Endothelial cell (in vitro differentiated cells): ENCODE measurements at regions not wholly inside any gene's neighbourhood (a gene's known extent, or its start where the extent isn't known, plus 50 kb on each side); places are given as distances from the start of the nearest gene placed in this dataset.

Experiments
- DNase-seq: peaks from one replicate; pipeline ENCODE4 v3.0.0; 2021; ENCODE audit warnings: low spot score
- H3K27ac Mint-ChIP-seq: one replicate; pipeline ENCODE4 v1.8.0; 2021; ENCODE audit warnings: mixed read lengths, inconsistent platforms; ENCODE audit not compliant: unreplicated experiment
- H3K27me3 Mint-ChIP-seq: one replicate; pipeline ENCODE4 v1.8.0; 2021; ENCODE audit warnings: mild to moderate bottlenecking, moderate library complexity, mixed read lengths, inconsistent platforms; ENCODE audit not compliant: unreplicated experiment
- H3K36me3 Mint-ChIP-seq: one replicate; pipeline ENCODE4 v1.8.0; 2021; ENCODE audit warnings: mild to moderate bottlenecking, low read depth, mixed read lengths, inconsistent platforms; ENCODE audit not compliant: unreplicated experiment
- H3K4me1 Mint-ChIP-seq: one replicate; pipeline ENCODE4 v1.8.0; 2021; ENCODE audit warnings: mild to moderate bottlenecking, mixed read lengths, inconsistent platforms; ENCODE audit not compliant: unreplicated experiment
- H3K4me3 Mint-ChIP-seq: one replicate; pipeline ENCODE4 v1.8.0; 2021; ENCODE audit warnings: mild to moderate bottlenecking, mixed read lengths, inconsistent platforms; ENCODE audit not compliant: unreplicated experiment
- H3K9me3 Mint-ChIP-seq: one replicate; pipeline ENCODE4 v1.8.0; 2021; ENCODE audit warnings: mixed read lengths, inconsistent platforms; ENCODE audit not compliant: unreplicated experiment
- TF ChIP-seq, protein P1 (sequence below): fragments of 200-600 bp; sonication (generic); IDR thresholded peaks from one replicate; pipeline ENCODE4 v1.5.0; 2021; ENCODE audit warnings: antibody characterized with exemption; ENCODE audit not compliant: unreplicated experiment

DNA sequence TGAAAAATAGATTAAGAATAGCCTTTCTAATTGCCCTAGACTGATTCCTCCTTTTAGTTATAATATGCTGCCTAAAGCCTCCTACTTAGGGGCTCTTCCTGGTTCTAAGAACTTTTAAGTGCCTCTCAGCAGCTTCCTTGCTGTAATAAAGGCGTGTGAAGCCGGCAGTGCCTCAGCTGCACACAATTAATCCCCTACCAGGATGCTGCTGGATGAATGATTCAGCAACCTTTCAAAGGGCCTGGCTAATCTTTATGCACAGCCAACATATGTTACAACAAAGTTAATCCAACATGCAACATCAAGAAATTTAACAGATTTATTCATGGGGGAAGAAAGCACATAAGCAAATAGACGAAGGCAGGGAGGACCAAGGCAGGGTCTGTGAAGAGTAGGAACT lies 145.2 kb downstream of the PMP22 start:
- H3K4me1 Mint-ChIP-seq: no peaks in the 10 kb centered on the region
- peaks cover 2% of the 10 kb centered on the region for H3K27me3 Mint-ChIP-seq
- TF ChIP-seq, protein P1, sequence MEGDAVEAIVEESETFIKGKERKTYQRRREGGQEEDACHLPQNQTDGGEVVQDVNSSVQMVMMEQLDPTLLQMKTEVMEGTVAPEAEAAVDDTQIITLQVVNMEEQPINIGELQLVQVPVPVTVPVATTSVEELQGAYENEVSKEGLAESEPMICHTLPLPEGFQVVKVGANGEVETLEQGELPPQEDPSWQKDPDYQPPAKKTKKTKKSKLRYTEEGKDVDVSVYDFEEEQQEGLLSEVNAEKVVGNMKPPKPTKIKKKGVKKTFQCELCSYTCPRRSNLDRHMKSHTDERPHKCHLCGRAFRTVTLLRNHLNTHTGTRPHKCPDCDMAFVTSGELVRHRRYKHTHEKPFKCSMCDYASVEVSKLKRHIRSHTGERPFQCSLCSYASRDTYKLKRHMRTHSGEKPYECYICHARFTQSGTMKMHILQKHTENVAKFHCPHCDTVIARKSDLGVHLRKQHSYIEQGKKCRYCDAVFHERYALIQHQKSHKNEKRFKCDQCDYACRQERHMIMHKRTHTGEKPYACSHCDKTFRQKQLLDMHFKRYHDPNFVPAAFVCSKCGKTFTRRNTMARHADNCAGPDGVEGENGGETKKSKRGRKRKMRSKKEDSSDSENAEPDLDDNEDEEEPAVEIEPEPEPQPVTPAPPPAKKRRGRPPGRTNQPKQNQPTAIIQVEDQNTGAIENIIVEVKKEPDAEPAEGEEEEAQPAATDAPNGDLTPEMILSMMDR: no peak
- H3K9me3 Mint-ChIP-seq: peaks cover 6% of the 10 kb centered on the region
- no peak for DNase-seq
- no peak overlapping the region for H3K27ac Mint-ChIP-seq
- H3K4me3 Mint-ChIP-seq: no peak overlapping the region
- peaks cover 6% of the 10 kb centered on the region for H3K36me3 Mint-ChIP-seq

DNA sequence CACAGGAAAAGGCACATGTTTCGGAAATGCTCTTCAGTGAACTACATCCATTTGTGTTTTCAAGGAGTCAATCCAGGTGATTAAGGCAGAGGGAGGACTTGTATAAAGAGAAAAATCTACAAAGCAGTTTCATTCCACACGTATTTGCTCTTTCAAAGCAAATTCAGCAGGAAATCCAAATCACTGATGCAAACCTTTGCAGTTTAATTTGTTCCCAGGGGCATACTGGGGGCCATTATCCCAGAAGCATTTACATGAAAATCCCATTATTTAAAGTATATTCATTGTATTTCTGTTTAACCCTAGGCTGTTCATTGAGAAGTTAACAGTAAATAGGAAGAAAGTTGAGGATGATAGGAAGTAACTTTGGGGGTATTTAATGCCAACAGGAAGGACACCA lies 147.9 kb downstream of the PMP22 start:
- TF ChIP-seq, protein P1: no peak
- Mint-ChIP-seq H3K4me1 (no peaks in the 10 kb centered on the region), H3K4me3 (no peak overlapping the region), H3K36me3 (peaks cover 6% of the 10 kb centered on the region), H3K9me3 (peaks cover 6% of the 10 kb centered on the region), H3K27ac (no peak overlapping the region), H3K27me3 (peaks cover 2% of the 10 kb centered on the region)
- no peak for DNase-seq

DNA sequence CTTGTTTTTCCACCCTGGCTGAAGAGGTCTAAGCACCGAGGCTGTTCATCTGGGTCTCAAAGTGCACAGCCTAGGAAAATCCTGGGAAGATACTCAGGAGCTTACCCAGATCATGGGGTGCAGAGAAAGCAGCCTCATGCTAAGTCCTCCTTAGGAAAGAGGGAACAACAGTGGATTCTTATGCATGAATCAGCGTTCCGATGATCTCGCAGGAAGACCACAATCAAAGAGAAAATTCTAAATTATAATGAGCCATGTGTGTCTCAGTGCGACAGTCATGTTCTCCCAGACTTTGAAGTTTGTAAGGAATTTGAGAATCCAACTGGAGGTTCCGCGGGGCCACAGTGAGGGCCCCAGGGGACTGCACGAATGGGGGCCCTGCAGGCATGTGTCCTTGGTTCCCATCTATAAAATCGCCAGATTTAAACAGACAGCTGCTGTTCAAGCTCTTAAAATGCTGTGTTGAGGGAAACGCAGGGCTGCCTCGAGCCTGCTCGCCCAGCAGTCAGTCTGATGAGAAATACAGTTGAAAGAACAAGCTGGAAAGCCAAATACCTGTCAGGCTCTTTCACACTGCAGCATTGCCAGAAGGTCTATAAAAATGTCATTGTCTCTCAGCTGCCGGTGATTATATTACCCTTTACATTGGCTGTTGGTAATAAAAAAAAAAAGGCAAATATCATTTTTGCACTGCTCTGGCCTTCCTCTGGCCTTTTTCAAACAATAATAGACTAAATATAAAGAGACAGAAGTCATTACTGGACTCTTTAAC lies 152.1 kb downstream of the PMP22 start:
- H3K36me3 Mint-ChIP-seq: peaks cover 6% of the 10 kb centered on the region
- TF ChIP-seq, protein P1: no peak
- H3K9me3 Mint-ChIP-seq: peaks cover 6% of the 10 kb centered on the region
- DNase-seq: no peak
- no peak overlapping the region for H3K27ac Mint-ChIP-seq
- peaks cover 2% of the 10 kb centered on the region for H3K27me3 Mint-ChIP-seq
- H3K4me1 Mint-ChIP-seq: no peaks in the 10 kb centered on the region
- H3K4me3 Mint-ChIP-seq: no peak overlapping the region

DNA sequence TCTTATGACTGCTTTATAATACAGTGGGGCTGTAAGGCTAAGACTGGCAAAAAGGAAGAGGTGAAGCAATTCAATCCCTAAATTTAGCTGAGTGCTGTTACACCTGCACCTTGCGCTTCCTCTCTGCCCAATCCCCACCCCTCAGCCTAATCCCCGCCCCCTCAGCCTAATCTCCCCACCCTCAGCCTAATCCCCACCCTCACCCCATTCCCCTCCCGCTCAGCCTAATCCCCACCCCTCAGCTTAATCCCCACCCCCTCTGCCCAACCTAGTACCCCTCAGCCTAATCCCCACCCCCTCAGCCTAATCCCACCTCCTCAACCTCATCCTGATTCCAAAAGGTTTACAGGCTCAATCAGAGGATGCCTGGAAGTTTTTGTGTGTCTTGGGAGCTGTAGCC lies 155.5 kb downstream of the PMP22 start:
- H3K4me3 Mint-ChIP-seq: no peak overlapping the region
- no peaks in the 10 kb centered on the region for H3K9me3 Mint-ChIP-seq
- H3K27me3 Mint-ChIP-seq: no peaks in the 10 kb centered on the region
- H3K4me1 Mint-ChIP-seq: no peaks in the 10 kb centered on the region
- H3K36me3 Mint-ChIP-seq: no peaks in the 10 kb centered on the region
- TF ChIP-seq, protein P1: no peak
- no peak overlapping the region for H3K27ac Mint-ChIP-seq
- DNase-seq: no peak

DNA sequence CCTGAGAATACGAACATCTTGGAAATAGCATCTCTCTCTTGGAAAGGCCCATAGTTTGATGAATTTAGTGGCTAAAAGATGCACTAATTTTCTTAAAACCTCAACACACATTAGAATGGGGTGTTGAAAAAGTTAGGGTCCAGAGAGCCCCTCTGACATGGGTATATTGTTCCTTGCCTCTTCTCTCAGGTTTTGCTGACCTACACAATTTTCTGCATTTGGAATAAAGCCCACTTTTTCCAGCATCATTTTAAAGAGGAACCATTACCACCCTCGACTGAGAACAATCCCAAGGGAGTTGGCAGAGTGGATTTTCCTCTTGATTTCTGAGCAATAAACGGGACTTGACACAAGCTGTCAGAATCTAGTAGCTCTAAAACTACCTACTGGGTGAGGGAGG lies 156.1 kb downstream of the PMP22 start:
- TF ChIP-seq, protein P1: no peak
- Mint-ChIP-seq H3K36me3 (no peaks in the 10 kb centered on the region), H3K4me1 (no peaks in the 10 kb centered on the region), H3K27me3 (no peaks in the 10 kb centered on the region), H3K9me3 (no peaks in the 10 kb centered on the region), H3K4me3 (no peak overlapping the region), H3K27ac (no peak overlapping the region)
- DNase-seq: no peak
